Mesendoderm (in vitro differentiated cells): ENCODE measurements at regions not wholly inside any gene's neighbourhood (a gene's known extent, or its start where the extent isn't known, plus 50 kb on each side); places are given as distances from the start of the nearest gene placed in this dataset.

Source experiments
- DNase-seq: peaks from one replicate; pipeline ENCODE4 v3.0.0; 2013
- H2AK5ac ChIP-seq: 2 replicates; pipeline ENCODE4 v1.6.1; 2013; ENCODE audit warnings: low read length, inconsistent platforms
- H2BK120ac ChIP-seq: 2 replicates; pipeline ENCODE4 v1.6.1; 2013; ENCODE audit warnings: low read depth, mild to moderate bottlenecking, low read length, moderate library complexity, mixed read lengths
- H2BK15ac ChIP-seq: replicated peaks from 2 replicates; pipeline ENCODE4 v1.6.1; 2013; ENCODE audit warnings: low read depth, mild to moderate bottlenecking, moderate library complexity
- H2BK5ac ChIP-seq: 2 replicates; pipeline ENCODE4 v1.6.1; 2013; ENCODE audit warnings: low read length, inconsistent platforms
- H3K18ac ChIP-seq: 2 replicates; pipeline ENCODE4 v1.6.1; 2013; ENCODE audit warnings: mild to moderate bottlenecking, low read length, mixed read lengths
- H3K23ac ChIP-seq: one replicate; pipeline ENCODE4 v1.6.1; 2013; ENCODE audit warnings: low read length
- H3K27ac ChIP-seq: 2 replicates; pipeline ENCODE4 v1.5.1; 2013; ENCODE audit warnings: low read depth, mild to moderate bottlenecking, inconsistent platforms, low read length, moderate library complexity
- H3K27me3 ChIP-seq: 2 replicates; pipeline ENCODE4 v1.6.1; 2013; ENCODE audit warnings: low read length, control low read depth, mild to moderate bottlenecking, inconsistent platforms; ENCODE audit not compliant: insufficient read depth, poor library complexity
- H3K36me3 ChIP-seq: 2 replicates; pipeline ENCODE4 v1.6.1; 2013; ENCODE audit warnings: low read length, inconsistent platforms; ENCODE audit not compliant: control insufficient read depth, insufficient read depth
- H3K4ac ChIP-seq: one replicate; pipeline ENCODE4 v1.6.1; 2013; ENCODE audit warnings: low read depth, mild to moderate bottlenecking, low read length, moderate library complexity
- H3K4me1 ChIP-seq: 2 replicates; pipeline ENCODE4 v1.6.1; 2013; ENCODE audit warnings: low read depth, low read length, inconsistent platforms; ENCODE audit not compliant: control insufficient read depth
- H3K4me2 ChIP-seq: 2 replicates; pipeline ENCODE4 v1.6.1; 2013; ENCODE audit warnings: low read length
- H3K4me3 ChIP-seq: 2 replicates; pipeline ENCODE4 v1.5.1; 2013; ENCODE audit warnings: mild to moderate bottlenecking, low read length
- H3K56ac ChIP-seq: one replicate; pipeline ENCODE4 v1.6.1; 2013; ENCODE audit warnings: low read length
- H3K79me1 ChIP-seq: 2 replicates; pipeline ENCODE4 v1.6.1; 2013; ENCODE audit warnings: low read length, inconsistent platforms
- H3K79me2 ChIP-seq: 2 replicates; pipeline ENCODE4 v1.6.1; 2013; ENCODE audit warnings: mild to moderate bottlenecking, low read length; ENCODE audit not compliant: control insufficient read depth, insufficient read depth
- H3K9ac ChIP-seq: 2 replicates; pipeline ENCODE4 v1.6.1; 2013; ENCODE audit warnings: low read length, inconsistent platforms
- H4K5ac ChIP-seq: one replicate; pipeline ENCODE4 v1.6.1; 2013; ENCODE audit warnings: low read length
- H4K8ac ChIP-seq: one replicate; pipeline ENCODE4 v1.6.1; 2013; ENCODE audit warnings: low read depth, mild to moderate bottlenecking, control low read depth, low read length, moderate library complexity
- WGBS: extraction: QIAGEN DNeasy Blood & Tissue Kit; methylation state at CpG from one replicate; pipeline ENCODE4 v1.1.7; 2013; ENCODE audit warnings: low lambda C conversion rate, missing lambda C conversion rate; ENCODE audit not compliant: insufficient coverage; ENCODE audit errors: extremely low coverage; 5-methylcytosine and 5-hydroxymethylcytosine counted together

- Histone ChIP-seq H3K4ac (no peak overlapping the region), H3K56ac (no peak overlapping the region), H2BK5ac (no peak overlapping the region), H2BK15ac (no peak overlapping the region), H3K4me1 (no peaks in the 10 kb centered on the region), H3K4me3 (no peak overlapping the region), H3K23ac (no peak overlapping the region), H4K5ac (no peak overlapping the region), H3K27me3 (no peaks in the 10 kb centered on the region), H3K18ac (no peak overlapping the region), H4K8ac (no peak overlapping the region), H3K9ac (no peak overlapping the region), H3K36me3 (no peaks in the 10 kb centered on the region), H3K27ac (no peak overlapping the region), H2BK120ac (no peak overlapping the region), H3K4me2 (no peak overlapping the region), H3K79me2 (no peaks in the 10 kb centered on the region), H2AK5ac (no peak overlapping the region), H3K79me1 (no peaks in the 10 kb centered on the region)
- whole genome bisulfite sequencing: no CpG with 5 or more reads among the region's 3 CpGs
- DNase-seq: no peak
Observed at GRCh38 chr1:186611156-186611555, 69.1 kb downstream of the PTGS2 start.

DNA sequence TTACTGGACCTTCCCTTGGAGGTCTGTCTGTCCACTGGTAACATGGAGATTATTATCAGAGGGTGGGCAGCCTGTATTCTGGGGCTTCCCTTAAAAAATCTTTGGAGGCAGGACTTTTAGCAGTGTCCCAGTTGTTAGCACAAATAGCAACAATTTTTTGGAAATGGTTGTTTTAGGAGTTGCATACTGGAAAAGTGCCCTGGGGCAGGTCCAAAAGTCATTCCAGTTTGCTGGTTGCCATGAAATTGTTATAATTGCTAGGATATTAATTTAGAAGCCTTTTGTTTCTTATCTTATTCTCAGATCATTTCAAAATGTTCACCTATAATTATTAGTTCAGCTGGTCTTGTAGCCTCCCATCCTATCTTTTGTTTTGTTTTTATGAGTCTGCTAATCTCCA, 71.0 kb downstream of the PTGS2 start:
- DNase-seq: no peak
- no peak overlapping the region for H3K27ac ChIP-seq
- H3K18ac ChIP-seq: no peak overlapping the region
- no peak overlapping the region for H2AK5ac ChIP-seq
- H3K4me2 ChIP-seq: no peak overlapping the region
- no peak overlapping the region for H3K4ac ChIP-seq
- no peak overlapping the region for H4K5ac ChIP-seq
- H3K36me3 ChIP-seq: no peaks in the 10 kb centered on the region
- H3K27me3 ChIP-seq: no peaks in the 10 kb centered on the region
- no peak overlapping the region for H4K8ac ChIP-seq
- H3K4me3 ChIP-seq: no peak overlapping the region
- H3K9ac ChIP-seq: no peak overlapping the region
- no peak overlapping the region for H2BK5ac ChIP-seq
- no peaks in the 10 kb centered on the region for H3K79me2 ChIP-seq
- no peak overlapping the region for H3K56ac ChIP-seq
- H3K4me1 ChIP-seq: no peaks in the 10 kb centered on the region
- no peak overlapping the region for H2BK120ac ChIP-seq
- H2BK15ac ChIP-seq: no peak overlapping the region
- H3K23ac ChIP-seq: no peak overlapping the region
- no peaks in the 10 kb centered on the region for H3K79me1 ChIP-seq

DNA sequence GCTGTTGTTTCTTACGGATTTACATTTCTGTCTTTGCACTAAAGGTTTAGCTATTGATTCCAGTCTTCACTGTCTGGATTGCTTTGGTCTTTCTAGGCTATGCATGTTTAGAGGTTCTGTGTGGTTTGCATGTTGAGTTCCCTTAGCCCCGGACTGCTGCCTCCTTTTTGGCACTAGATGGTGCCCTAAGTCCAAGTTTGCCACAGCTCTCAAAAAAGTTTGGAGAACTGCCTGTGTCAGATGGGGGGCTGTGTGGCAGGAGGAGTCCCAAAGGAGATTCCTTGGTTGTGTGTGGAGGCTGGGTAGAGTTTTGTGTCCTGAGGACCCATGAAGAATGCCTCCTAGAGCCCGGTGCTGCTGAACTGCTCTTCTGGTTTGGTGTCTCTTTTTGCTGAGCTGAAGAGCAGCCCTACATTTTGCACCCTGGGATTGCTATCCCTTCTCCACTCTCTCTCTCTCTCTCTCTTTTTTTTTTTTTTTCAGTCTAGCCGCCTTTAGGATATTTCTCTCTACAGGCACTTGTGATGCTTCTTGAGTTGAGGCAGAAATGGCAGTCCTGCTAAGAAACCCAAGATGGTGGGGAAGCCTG, 74.4 kb downstream of the PTGS2 start:
- no peak overlapping the region for H4K5ac ChIP-seq
- no peak overlapping the region for H2BK120ac ChIP-seq
- H3K4ac ChIP-seq: no peak overlapping the region
- H2AK5ac ChIP-seq: no peak overlapping the region
- no peaks in the 10 kb centered on the region for H3K27me3 ChIP-seq
- H3K36me3 ChIP-seq: no peaks in the 10 kb centered on the region
- H3K4me2 ChIP-seq: no peak overlapping the region
- H3K4me1 ChIP-seq: no peaks in the 10 kb centered on the region
- peak overlapping the region; percentile 22 for H3K56ac ChIP-seq
- H2BK15ac ChIP-seq: no peak overlapping the region
- H3K4me3 ChIP-seq: no peak overlapping the region
- H3K27ac ChIP-seq: no peak overlapping the region
- peak; percentile 88 for DNase-seq
- no peak overlapping the region for H3K23ac ChIP-seq
- no peak overlapping the region for H3K18ac ChIP-seq
- H3K9ac ChIP-seq: no peak overlapping the region
- no peak overlapping the region for H4K8ac ChIP-seq
- no peaks in the 10 kb centered on the region for H3K79me1 ChIP-seq
- H2BK5ac ChIP-seq: no peak overlapping the region
- no CpG with 5 or more reads among the region's 4 CpGs for WGBS
- no peaks in the 10 kb centered on the region for H3K79me2 ChIP-seq

DNA sequence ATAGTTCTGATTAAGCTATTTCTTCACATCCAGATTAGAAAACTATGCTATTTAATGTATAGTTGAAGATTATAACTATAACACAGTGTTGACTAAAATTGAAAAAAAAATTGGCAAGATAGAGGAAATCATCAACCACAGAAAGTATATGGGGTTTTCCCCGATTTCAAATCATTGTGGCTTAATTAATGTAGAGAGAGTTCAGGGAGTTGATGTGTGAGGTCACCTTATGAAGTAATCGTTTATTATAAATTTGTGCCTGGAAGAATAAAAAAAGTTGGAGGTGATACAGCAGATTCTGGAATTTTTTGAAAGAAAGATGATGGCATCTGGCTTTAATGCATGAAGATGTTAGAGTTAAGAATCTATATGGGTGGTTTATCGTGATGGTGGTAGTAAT, 84.3 kb downstream of the PTGS2 start:
- Histone ChIP-seq H4K8ac (no peak overlapping the region), H3K27ac (no peak overlapping the region), H2BK5ac (no peak overlapping the region), H2BK120ac (no peak overlapping the region), H2AK5ac (no peak overlapping the region), H3K23ac (no peak overlapping the region), H3K36me3 (no peaks in the 10 kb centered on the region), H3K4ac (no peak overlapping the region), H3K27me3 (no peaks in the 10 kb centered on the region), H3K9ac (no peak overlapping the region), H2BK15ac (no peak overlapping the region), H3K4me2 (no peak overlapping the region), H3K4me1 (no peaks in the 10 kb centered on the region), H3K56ac (no peak overlapping the region), H4K5ac (no peak overlapping the region), H3K18ac (no peak overlapping the region), H3K4me3 (no peak overlapping the region), H3K79me2 (no peaks in the 10 kb centered on the region), H3K79me1 (no peaks in the 10 kb centered on the region)
- no peak for DNase-seq
- WGBS: 100% methylated on average over 2 of the region's 3 CpGs

- no peak overlapping the region for H3K18ac ChIP-seq
- no peaks in the 10 kb centered on the region for H3K4me1 ChIP-seq
- no peaks in the 10 kb centered on the region for H3K79me2 ChIP-seq
- no peaks in the 10 kb centered on the region for H3K79me1 ChIP-seq
- no peak overlapping the region for H4K5ac ChIP-seq
- H3K27me3 ChIP-seq: no peaks in the 10 kb centered on the region
- no peak overlapping the region for H3K4me3 ChIP-seq
- no peaks in the 10 kb centered on the region for H3K36me3 ChIP-seq
- no peak overlapping the region for H3K23ac ChIP-seq
- H2BK15ac ChIP-seq: no peak overlapping the region
- no peak overlapping the region for H3K4ac ChIP-seq
- H3K4me2 ChIP-seq: no peak overlapping the region
- no peak overlapping the region for H2BK5ac ChIP-seq
- no peak overlapping the region for H2BK120ac ChIP-seq
- no CpG with 5 or more reads among the region's 5 CpGs for WGBS
- H3K9ac ChIP-seq: no peak overlapping the region
- no peak for DNase-seq
- no peak overlapping the region for H3K56ac ChIP-seq
- H3K27ac ChIP-seq: no peak overlapping the region
- H4K8ac ChIP-seq: no peak overlapping the region
- H2AK5ac ChIP-seq: no peak overlapping the region
Observed at GRCh38 chr1:186578325-186579016, 101.8 kb downstream of the PTGS2 start.

- Histone ChIP-seq H3K36me3 (no peaks in the 10 kb centered on the region), H2BK120ac (no peak overlapping the region), H3K79me1 (no peaks in the 10 kb centered on the region), H2BK15ac (no peak overlapping the region), H3K18ac (no peak overlapping the region), H3K4ac (no peak overlapping the region), H3K23ac (no peak overlapping the region), H3K27ac (no peak overlapping the region), H3K4me2 (no peak overlapping the region), H2AK5ac (no peak overlapping the region), H3K27me3 (no peaks in the 10 kb centered on the region), H4K5ac (no peak overlapping the region), H2BK5ac (no peak overlapping the region), H3K4me3 (no peak overlapping the region), H3K9ac (no peak overlapping the region), H4K8ac (no peak overlapping the region), H3K79me2 (no peaks in the 10 kb centered on the region), H3K56ac (no peak overlapping the region), H3K4me1 (no peaks in the 10 kb centered on the region)
- no CpG with 5 or more reads among the region's 3 CpGs for WGBS
- DNase-seq: no peak
Observed at GRCh38 chr1:186577633-186578032, 102.6 kb downstream of the PTGS2 start.
